ENCODE measurements at regions not wholly inside any gene's neighbourhood (a gene's known extent, or its start where the extent isn't known, plus 50 kb on each side); places are given as distances from the start of the nearest gene placed in this dataset.

- Histone ChIP-seq H3K27me3 (no peaks in the 10 kb centered on the region), H3K36me3 (no peaks in the 10 kb centered on the region), H3K27ac (no peak overlapping the region), H3K4me3 (no peak overlapping the region), H3K4me1 (no peaks in the 10 kb centered on the region), H3K9me3 (no peaks in the 10 kb centered on the region)
- DNase-seq, result no peak
- no peak for ATAC-seq
- TF ChIP-seq CTCF (IDR thresholded peaks at IDR 0.05), result no peak
- intact Hi-C loops (cut with DNase I), result no loop called here
Measured at GRCh38 chr12:40431169-40431568, 206.4 kb downstream of the LRRK2 start.

GRCh38 chr12:40435251-40435650 lies 210.5 kb downstream of the LRRK2 start:
- ATAC-seq (no peak), DNase-seq (no peak)
- Histone ChIP-seq H3K36me3 (no peaks in the 10 kb centered on the region), H3K4me3 (no peak overlapping the region), H3K27ac (no peak overlapping the region), H3K27me3 (no peaks in the 10 kb centered on the region), H3K9me3 (no peaks in the 10 kb centered on the region), H3K4me1 (no peaks in the 10 kb centered on the region)
- TF ChIP-seq CTCF (IDR thresholded peaks at IDR 0.05), result no peak
- intact Hi-C loops (cut with DNase I), result no loop called here

GRCh38 chr12:40435951-40436350 lies 211.2 kb downstream of the LRRK2 start:
- no peaks in the 10 kb centered on the region for H3K4me1 ChIP-seq
- no peaks in the 10 kb centered on the region for H3K27me3 ChIP-seq
- intact Hi-C loops (cut with DNase I), result no loop called here
- no peak for TF ChIP-seq CTCF (IDR thresholded peaks at IDR 0.05)
- no peaks in the 10 kb centered on the region for H3K9me3 ChIP-seq
- ATAC-seq, result peak; percentile 37
- H3K27ac ChIP-seq, result no peak overlapping the region
- no peak overlapping the region for H3K4me3 ChIP-seq
- DNase-seq, result peak in 1 of 4 donors; percentile 13
- H3K36me3 ChIP-seq, result no peaks in the 10 kb centered on the region

GRCh38 chr12:40436564-40436963 lies 211.8 kb downstream of the LRRK2 start:
- ATAC-seq (no peak), DNase-seq (no peak)
- Histone ChIP-seq H3K9me3 (no peaks in the 10 kb centered on the region), H3K27me3 (no peaks in the 10 kb centered on the region), H3K36me3 (no peaks in the 10 kb centered on the region), H3K4me1 (no peaks in the 10 kb centered on the region), H3K4me3 (no peak overlapping the region), H3K27ac (no peak overlapping the region)
- TF ChIP-seq CTCF (IDR thresholded peaks at IDR 0.05), result no peak
- intact Hi-C loops (cut with DNase I), result no loop called here

- Histone ChIP-seq H3K36me3 (no peaks in the 10 kb centered on the region), H3K27me3 (no peaks in the 10 kb centered on the region), H3K4me3 (no peak overlapping the region), H3K9me3 (no peaks in the 10 kb centered on the region), H3K4me1 (no peaks in the 10 kb centered on the region), H3K27ac (no peak overlapping the region)
- TF ChIP-seq CTCF (IDR thresholded peaks at IDR 0.05), result no peak
- ATAC-seq, result no peak
- intact Hi-C loops (cut with DNase I), result no loop called here
- DNase-seq, result no peak
Measured at GRCh38 chr12:40439771-40440492, 215.1 kb downstream of the LRRK2 start.

Measured in left lung (tissue), 4 donors.